ENCODE measurements at regions not wholly inside any gene's neighbourhood (a gene's known extent, or its start where the extent isn't known, plus 50 kb on each side); places are given as distances from the start of the nearest gene placed in this dataset.

DNA sequence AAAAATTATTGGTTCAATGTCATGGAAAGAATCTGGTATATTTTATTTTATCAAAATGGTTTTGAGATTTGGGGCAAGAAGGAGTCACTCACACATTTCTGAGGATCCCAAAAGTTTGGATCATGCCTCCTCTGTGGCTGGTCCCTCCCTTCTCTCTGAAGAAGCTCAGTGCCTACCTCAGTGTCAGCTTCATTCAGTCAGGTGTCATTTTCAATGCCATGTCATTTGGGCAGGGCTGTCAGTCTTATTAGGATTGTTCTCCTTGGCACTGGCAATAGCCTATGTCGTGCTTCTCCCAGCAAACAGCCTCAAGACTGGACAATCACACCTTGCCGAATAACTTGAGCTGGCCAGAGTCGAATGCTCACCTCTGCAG is 264.5 kb upstream of the CAMK1G start:
- DNase-seq: no peak

DNA sequence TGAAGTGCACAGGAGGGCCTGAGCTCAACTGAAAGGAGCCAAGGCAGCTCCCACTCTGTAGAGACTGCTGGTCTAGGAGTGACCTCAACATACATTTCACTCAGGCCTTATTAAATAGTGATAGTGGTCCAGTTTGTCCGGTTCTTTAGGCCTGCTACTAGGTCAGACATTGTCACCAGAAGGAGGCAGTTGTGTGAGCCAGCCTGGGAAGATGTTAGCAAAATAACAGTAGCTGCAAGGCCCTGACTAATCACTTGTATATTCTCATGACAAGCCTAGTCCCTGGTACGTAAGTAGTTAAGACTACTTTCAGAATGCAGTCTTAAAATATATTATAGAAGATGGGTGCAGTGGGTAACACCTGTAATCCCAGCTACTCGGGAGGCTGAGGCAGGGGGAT is 264.0 kb upstream of the CAMK1G start:
- no peak for DNase-seq

DNA sequence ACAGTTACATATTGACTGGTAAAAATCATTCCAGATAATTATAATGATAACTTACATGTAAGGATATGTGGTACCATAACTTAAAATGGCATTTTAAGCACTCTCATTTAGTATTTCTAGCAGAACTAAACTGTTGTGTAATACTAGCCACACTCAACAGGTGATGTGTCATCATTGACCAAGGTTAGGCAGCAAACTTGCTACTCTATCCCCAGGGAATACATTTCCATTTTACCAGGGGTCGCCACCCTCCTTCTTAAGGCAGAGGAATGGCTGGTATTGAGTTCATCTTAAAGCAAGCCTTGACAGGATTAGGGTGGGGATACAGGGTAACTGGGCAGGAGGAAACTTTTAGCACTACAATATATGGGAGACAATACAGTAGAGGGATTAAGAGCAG is 259.8 kb upstream of the CAMK1G start:
- no peak for DNase-seq

DNA sequence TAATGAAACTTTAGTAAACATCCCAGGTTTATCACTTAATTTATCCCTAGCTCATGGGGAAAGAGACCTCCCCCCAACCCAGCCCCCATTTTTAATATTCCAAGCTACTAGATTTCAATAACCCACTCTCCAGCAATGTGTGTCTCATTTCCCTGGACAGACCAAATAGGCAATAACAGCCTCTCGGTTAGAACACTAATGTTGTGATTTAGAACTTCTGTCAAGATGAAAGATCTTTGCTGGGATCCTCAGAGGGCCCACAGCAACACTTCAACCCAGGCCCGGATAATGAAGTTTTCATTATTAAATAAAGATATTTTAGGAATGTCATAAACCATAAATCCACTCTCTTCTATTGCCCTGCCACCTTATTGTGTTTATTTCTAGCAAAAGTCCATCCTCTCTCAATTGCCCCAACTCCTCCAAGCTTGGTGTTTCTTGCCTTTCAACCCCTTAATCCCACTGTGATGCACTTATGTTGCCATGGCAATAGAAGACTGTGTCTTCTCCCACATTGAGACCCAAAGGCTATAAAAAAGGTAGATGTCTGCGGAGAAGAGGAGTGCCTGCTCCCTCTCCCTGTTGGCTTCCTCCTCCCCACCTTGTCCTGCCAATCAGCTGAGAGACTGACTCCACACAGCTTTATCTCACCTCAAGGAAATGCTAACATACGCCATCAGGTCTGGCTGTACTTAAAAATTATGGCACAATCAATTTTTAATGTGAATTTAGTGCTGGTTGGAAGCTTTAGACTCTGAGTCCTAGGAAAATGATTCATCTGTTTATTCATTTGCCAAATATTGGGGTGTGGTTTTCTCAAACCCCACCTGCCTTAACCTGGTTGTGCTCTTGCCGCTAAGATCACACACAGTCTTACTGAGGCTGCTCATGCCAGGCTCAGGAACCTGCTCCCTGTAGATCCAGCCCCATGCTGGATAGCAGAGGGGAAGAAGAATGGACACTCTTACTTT is 258.3 kb upstream of the CAMK1G start:
- DNase-seq: no peak

- no peak for DNase-seq
Observed at GRCh38 chr1:209326076-209326475, 257.4 kb upstream of the CAMK1G start.

DNA sequence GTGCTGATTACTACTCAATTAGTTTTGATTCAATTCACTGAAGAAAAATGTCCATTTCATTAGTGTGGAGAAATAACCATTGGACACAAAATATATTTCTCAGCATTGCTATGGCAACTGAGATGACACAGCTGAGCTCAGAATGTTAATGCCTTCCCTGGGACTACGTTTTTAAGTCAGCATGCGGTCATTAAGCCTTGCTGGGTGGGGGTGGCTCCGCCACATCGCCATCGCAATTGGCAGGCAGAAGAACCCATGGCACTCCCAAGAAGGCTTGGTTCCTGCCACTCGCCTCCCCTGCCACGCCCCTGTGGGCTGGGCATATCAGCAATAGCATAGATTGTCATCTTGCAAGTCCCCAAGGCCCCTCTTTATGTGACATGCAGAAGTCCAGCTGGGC is 256.7 kb upstream of the CAMK1G start:
- no peak for DNase-seq

- peak; percentile 42 for DNase-seq
Observed at GRCh38 chr1:209328196-209328595, 255.3 kb upstream of the CAMK1G start.

GRCh38 chr1:209335178-209335577 is 248.3 kb upstream of the CAMK1G start:
- no peak for DNase-seq

- DNase-seq: no peak
Observed at GRCh38 chr1:209341146-209341545, 242.4 kb upstream of the CAMK1G start.

- no peak for DNase-seq
Observed at GRCh38 chr1:209341673-209342420, 241.7 kb upstream of the CAMK1G start.

DNA sequence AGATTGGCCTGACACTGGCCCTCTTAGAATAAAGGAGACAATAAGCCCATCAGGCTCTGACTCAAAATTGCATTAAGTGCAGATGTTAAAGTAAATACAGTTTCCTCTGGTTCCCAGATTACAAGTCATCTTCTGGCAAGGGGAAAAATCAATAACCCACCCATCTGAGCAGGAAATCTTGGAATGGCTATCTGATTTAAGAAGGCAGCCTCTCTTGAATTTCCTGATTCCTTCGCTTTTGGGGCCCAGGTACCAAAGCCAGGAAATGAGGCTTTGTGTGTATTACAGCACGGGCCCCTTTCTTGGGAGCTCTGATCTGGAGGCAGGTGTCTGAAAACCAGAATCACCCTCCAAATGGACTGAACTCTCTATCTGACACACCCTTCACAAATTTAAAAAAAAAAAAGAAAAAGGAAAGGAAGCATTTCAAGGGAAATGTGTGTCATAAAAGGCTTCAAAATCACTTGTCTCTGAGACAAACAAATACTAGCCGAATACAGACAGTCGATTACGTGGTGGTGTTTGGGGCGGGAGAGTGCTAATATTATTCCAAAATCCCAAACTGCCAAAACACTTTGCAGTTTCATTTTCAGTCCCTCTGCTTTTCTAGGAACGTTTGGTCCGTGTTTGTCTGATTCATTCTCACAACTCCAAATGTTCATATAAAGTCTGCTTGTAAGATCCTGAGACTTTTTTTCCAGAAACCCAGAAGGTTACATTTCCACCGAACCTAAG is 240.9 kb upstream of the CAMK1G start:
- no peak for DNase-seq

DNA sequence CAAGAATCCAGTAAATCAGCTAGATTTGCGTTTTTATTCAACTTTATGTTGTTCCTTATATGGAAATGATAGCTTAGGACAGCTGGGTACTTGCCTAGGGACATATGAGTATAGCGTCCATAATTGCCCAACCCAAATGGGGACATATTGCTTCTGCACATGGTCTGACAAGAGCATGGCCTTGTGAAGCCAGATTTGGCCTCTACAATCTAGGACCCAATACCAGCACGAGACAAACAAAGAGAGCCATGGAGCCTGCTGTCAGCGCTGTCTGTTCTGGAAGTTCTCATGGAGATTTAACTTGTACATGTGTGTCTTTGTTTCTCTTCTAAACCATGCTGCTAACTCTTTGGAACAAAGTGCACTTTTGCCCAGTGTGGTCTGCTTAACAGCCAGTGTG is 240.0 kb upstream of the CAMK1G start:
- DNase-seq: no peak

DNA sequence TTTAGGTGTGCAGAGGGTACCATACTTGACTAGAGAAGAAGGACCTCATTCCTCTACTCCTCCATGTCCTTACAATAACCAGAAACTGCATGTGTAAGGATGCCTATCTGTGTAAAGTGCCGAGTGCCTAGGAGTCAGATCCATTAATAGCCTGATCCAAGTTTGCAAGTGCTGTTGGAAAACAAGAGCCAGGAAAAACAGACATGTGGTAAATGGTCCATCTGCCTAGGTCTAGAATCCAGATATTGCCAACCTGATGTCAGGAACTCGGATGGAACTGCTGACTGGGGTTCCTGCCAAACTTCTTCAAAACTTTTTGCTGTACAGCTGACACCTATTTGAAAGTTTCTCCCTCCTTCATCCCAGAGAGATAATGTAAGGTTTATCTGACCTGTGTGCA is 239.4 kb upstream of the CAMK1G start:
- DNase-seq: no peak

DNA sequence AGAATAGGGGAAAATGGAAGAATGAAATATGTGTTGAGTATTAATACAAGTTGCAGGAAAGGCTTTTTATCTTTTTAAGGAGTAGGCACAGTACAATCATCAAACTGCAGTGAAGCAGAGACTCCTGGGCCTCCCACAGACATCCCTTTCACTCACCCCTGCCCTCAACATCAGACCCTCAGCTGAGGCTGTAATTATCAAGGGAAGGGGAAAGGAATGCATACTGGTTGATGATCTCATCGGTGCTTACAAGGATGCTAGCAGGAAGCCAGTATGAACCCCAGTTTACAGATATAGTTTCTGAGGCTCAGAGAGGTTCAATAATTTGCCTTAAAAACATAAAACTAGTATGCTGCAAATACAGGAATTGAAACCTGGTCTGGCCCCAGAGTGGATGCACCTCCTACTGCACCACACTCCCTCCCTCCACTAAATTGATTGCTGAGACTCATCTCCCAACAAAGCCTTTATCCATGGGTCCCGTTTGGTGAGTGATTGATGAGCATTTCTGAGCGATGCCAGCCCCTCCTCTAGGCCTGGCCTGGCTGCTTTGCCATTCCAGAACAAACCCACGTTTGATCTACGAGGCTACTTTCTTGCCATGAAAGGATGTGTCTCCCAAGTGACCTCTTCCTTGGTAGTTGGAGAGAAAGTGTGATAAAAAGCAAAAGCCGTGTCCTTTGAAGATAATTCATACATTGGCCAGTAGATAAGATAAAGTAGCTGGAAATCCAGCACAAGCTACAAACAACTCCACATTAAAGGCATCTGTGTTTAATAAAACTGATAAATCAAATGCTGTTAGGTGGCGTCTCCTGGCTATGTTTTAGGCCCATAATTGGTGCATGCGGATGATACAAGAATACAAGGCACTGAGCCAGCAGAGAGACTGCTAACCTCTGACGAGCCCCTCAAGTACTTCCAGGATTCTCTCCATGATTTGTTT is 233.9 kb upstream of the CAMK1G start:
- DNase-seq: no peak

GRCh38 chr1:209353053-209353452 is 230.5 kb upstream of the CAMK1G start:
- no peak for DNase-seq

DNA sequence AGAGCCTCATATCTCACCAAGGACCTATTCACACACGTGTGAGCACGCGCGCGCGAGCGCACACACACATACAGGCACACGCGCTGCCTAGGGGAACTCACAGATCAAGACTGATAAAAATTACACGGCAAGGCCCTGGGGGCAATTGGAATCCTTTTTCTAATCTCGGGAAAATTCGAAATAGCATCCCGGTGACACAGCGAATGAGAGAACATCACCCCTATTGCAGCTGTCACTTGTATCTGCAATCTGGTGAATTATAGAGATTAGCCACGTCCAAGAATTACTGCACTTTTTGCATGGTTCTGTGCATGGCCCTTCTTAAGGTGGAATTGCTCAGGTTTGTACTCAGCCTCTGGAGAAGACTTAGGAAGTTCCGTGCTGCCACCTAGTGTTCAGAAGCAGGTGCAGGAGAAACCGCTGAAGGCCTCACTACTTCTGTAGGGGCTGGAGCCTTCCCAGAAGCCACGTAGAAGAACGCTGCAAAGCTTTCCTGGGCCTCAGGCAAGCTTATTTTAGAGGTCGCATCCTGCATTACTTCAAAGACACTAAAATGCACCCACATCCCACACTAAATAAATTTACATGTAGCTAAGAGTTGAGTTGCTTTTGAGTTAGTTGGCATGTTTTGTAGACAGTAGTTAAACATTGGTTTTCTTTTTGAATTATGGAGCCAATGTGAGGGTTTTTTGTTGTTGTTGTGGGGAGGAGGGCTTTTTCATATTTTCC is 229.2 kb upstream of the CAMK1G start:
- peak; percentile 79 for DNase-seq

- no peak for DNase-seq
Observed at GRCh38 chr1:209354840-209355165, 228.7 kb upstream of the CAMK1G start.

GRCh38 chr1:209355415-209355814 is 228.1 kb upstream of the CAMK1G start:
- no peak for DNase-seq

DNA sequence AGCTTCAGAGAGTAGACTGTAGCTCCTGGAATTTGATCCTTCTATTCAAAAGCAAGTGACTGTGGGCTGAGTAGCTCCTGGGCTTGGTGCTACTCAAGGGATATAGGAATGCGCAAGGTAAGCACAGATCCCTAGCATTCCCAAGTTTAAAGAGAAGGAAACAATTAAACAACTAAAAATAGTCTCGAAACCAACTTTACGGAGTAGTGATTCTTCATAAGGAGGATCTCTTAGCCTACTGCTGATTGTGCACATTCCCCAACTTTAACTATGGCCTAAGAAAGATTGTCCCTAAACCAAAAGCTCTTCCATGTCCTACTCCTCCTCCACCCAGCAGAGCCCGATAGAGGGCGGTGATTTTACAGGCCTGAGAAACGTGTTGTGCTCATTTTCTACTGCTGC is 226.5 kb upstream of the CAMK1G start:
- no peak for DNase-seq

GRCh38 chr1:209363112-209363511 is 220.4 kb upstream of the CAMK1G start:
- no peak for DNase-seq

DNA sequence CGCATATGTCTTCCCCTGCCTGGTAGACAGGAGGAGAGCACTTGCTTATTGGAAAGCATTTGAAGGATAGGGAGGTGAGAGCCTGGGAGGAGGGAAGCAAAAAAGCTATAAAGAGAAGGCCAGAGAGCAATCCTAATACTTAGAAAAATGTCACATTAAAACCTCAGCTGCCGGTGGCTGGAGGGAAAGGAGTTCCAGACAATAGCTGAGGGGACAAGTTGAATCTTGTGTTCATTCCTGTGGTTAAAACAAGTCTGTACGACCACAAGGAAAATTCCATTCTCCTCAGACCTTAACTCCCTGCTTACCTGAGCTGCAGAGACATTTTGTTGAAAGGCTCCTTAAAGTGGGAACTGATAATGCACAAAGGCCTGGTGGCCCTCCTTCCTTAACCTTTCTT is 218.8 kb upstream of the CAMK1G start:
- no peak for DNase-seq
